Right lobe of liver (tissue), 6 donors: ENCODE measurements at regions not wholly inside any gene's neighbourhood (a gene's known extent, or its start where the extent isn't known, plus 50 kb on each side); places are given as distances from the start of the nearest gene placed in this dataset.
A peak's percentile ranks its signal among the peaks of the same experiment; 100 is the strongest.

ENCODE experiments used
- ATAC-seq, 4 donors: fragments of 200-7000 bp; cut with Tn5 transposase; one replicate each; pipeline ENCODE4 v1.9.1; 2020; ENCODE audit warnings: mild to moderate bottlenecking in 4 of 4, moderate library complexity in 4 of 4
- DNase-seq, 3 donors: peaks; one replicate each; pipeline ENCODE4 v3.0.0-alpha.2; 2020
- H3K27ac ChIP-seq, 3 donors: fragments of 200-600 bp; one replicate each; pipeline ENCODE4 v1.8.0; 2022
- H3K27me3 ChIP-seq, 2 donors: fragments of 200-600 bp; one replicate each; pipeline ENCODE4 v1.8.0; 2022
- H3K36me3 ChIP-seq, 4 donors: fragments of 200-600 bp; sonication (generic) in 1 of 4; one replicate each; pipeline versions ENCODE4 v1.5.1 to v1.8.0; 2017 to 2022; ENCODE audit warnings: control low read depth in 1 of 4
- H3K4me1 ChIP-seq, 4 donors: fragments of 200-600 bp; sonication (generic) in 1 of 4; one replicate each; pipeline versions ENCODE4 v1.5.1 to v1.8.0; 2017 to 2022; ENCODE audit warnings: control low read depth in 1 of 4
- H3K4me3 ChIP-seq, 3 donors: fragments of 200-600 bp; one replicate each; pipeline ENCODE4 v1.8.0; 2022
- H3K9me3 ChIP-seq, 4 donors: fragments of 200-600 bp; sonication (generic) in 1 of 4; one replicate each; pipeline versions ENCODE4 v1.5.1 to v1.8.0; 2017 to 2022; ENCODE audit warnings: control low read depth in 1 of 4
- POLR2A ChIP-seq: fragments of 450-650 bp; IDR thresholded peaks from one replicate; pipeline ENCODE4 v1.6.1; 2017; ENCODE audit warnings: antibody characterized with exemption, mild to moderate bottlenecking
- WGBS: methylation state at CpG from one replicate; pipeline ENCODE4 v1.1.6; 2018; ENCODE audit warnings: low coverage, low lambda C conversion rate; ENCODE audit not compliant: insufficient coverage; ENCODE audit errors: missing lambda C conversion rate; 5-methylcytosine and 5-hydroxymethylcytosine counted together
- intact Hi-C, 2 donors: fragments of 100-400 bp; cut with DNase I; formaldehyde crosslinking; loops; one replicate each; pipeline versions ENCODE4 v1.11.2 to v1.14.1; 2022
- TF ChIP-seq, protein P1 (sequence below), 4 donors: fragments of 200-600 bp in 3 of 4; fragments of 450-650 bp in 1 of 4; IDR thresholded peaks; one replicate each; pipeline versions ENCODE4 v1.5.1 to v1.8.0; 2016 to 2022; ENCODE audit warnings: antibody characterized with exemption in 4 of 4, mild to moderate bottlenecking in 2 of 4
- donor health status: DM: no; HTN: yes; CAD: no.
- donor health status: DM: no; HTN: no; CAD: no.
- donor health status: DM: no; HTN: no; CAD: no.
- donor health status: DM: no; HTN: yes; CAD: no.
- donor health status: DM: no; HTN: yes; CAD: no.

DNA sequence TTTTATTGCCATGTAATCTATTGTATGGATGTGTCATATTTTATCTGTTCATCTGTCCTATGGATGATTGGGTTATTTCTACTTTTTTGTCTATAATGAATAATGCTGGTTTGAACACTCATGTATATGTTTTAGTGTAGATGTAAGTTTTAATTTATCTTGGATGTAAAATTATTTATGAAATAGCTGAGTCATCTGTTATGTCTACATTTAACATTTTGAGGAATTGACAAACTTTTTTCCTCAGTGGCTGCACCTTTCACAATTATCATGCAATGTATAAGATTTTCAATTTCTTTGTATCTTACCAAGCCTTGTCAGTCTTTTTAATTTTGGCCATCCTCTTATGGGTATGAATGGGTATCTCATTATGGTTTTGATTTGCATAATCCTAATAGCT lies 666.4 kb downstream of the DIPK2A start:
- no peaks in the 10 kb centered on the region for H3K4me1 ChIP-seq
- ATAC-seq (no peak), DNase-seq (no peak)
- no peak overlapping the region for H3K27ac ChIP-seq
- no peaks in the 10 kb centered on the region for H3K27me3 ChIP-seq
- H3K4me3 ChIP-seq, result no peak overlapping the region
- H3K36me3 ChIP-seq, result no peaks in the 10 kb centered on the region
- TF ChIP-seq, protein P1, sequence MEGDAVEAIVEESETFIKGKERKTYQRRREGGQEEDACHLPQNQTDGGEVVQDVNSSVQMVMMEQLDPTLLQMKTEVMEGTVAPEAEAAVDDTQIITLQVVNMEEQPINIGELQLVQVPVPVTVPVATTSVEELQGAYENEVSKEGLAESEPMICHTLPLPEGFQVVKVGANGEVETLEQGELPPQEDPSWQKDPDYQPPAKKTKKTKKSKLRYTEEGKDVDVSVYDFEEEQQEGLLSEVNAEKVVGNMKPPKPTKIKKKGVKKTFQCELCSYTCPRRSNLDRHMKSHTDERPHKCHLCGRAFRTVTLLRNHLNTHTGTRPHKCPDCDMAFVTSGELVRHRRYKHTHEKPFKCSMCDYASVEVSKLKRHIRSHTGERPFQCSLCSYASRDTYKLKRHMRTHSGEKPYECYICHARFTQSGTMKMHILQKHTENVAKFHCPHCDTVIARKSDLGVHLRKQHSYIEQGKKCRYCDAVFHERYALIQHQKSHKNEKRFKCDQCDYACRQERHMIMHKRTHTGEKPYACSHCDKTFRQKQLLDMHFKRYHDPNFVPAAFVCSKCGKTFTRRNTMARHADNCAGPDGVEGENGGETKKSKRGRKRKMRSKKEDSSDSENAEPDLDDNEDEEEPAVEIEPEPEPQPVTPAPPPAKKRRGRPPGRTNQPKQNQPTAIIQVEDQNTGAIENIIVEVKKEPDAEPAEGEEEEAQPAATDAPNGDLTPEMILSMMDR (IDR thresholded peaks at IDR 0.05), result no peak
- TF ChIP-seq POLR2A, result no peak
- intact Hi-C loops, result no loop called here
- no peaks in the 10 kb centered on the region for H3K9me3 ChIP-seq

DNA sequence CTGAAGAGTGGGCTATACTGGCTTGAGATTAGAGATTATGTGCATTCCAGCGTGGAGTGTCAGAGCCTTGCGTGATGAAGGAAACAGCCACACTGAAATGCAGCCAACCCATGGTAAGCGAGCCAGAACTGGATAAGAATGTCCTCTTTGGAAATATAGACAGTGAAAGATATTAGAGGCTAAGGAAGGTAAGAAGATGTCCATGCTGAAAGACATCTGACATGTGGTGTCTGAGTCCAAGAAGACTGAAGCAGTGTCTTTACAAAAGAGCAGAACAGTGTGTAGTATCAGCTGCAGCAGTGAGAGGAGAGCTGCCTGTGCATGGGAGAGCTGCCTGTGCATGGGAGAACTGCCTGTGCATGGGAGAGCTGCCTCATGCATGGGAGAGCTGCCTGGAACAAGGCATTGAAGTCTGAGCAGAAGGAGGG lies 672.2 kb downstream of the DIPK2A start:
- WGBS, result 67% methylated on average over 3 of the region's 3 CpGs
- Histone ChIP-seq H3K4me3 (no peak overlapping the region), H3K27me3 (no peaks in the 10 kb centered on the region), H3K9me3 (no peaks in the 10 kb centered on the region), H3K27ac (no peak overlapping the region), H3K36me3 (no peaks in the 10 kb centered on the region), H3K4me1 (no peaks in the 10 kb centered on the region)
- TF ChIP-seq POLR2A, result no peak
- TF ChIP-seq, protein P1 (IDR thresholded peaks at IDR 0.05), result no peak
- intact Hi-C loops, result no loop called here
- ATAC-seq, result no peak
- no peak for DNase-seq

DNA sequence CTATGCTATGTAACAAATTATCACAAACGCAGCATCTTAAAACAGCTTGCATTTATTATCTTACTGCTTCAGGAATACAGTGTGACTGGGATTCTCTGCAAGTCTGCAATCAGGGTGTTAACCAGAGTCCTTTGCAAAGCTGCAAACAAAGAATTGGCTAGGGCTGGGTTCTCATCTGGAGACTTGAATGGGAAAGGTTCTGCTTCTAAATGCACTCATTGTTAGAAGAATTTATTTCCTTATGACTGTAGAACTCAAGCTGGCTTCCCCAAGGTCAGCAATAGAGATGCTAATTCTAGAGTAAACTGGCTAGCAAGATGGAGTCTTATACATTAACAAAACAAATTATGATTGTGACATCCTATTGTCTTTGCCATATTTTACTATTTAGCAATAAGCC lies 673.7 kb downstream of the DIPK2A start:
- ATAC-seq, result no peak
- 95% methylated on average over 1 of the region's 1 CpG for WGBS

DNA sequence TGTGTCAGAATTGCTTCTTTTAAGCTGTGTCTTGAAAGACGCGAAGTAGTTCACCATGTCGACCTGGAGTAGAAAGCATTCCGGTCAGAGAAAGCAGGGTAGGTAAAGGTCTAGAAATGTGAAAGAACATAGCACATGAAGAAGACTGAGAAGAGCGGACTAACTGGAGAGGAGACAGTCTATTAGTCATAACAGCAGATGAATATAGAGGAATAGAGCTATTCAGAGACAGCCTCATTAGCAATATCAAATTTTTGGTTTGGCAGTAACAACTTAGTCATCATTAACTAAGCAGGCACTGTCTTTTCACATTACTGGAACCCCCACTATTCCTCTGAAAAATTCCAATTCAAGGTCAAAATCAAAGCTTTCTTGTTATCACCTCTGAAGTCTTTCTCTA lies 678.8 kb downstream of the DIPK2A start:
- no peaks in the 10 kb centered on the region for H3K9me3 ChIP-seq
- H3K36me3 ChIP-seq, result no peaks in the 10 kb centered on the region
- TF ChIP-seq, protein P1 (IDR thresholded peaks at IDR 0.05), result no peak
- no peak for TF ChIP-seq POLR2A
- H3K27ac ChIP-seq, result no peak overlapping the region
- DNase-seq (no peak), ATAC-seq (no peak)
- 80% methylated on average over 5 of the region's 5 CpGs for WGBS
- intact Hi-C loops, result no loop called here
- no peak overlapping the region for H3K4me3 ChIP-seq
- no peaks in the 10 kb centered on the region for H3K4me1 ChIP-seq
- H3K27me3 ChIP-seq, result no peaks in the 10 kb centered on the region

More for the DNA sequence above, 673.7 kb downstream of the DIPK2A start:
- DNase-seq, result no peak
- no peak overlapping the region for H3K27ac ChIP-seq
- H3K36me3 ChIP-seq, result no peaks in the 10 kb centered on the region
- no peaks in the 10 kb centered on the region for H3K27me3 ChIP-seq
- TF ChIP-seq, protein P1 (IDR thresholded peaks at IDR 0.05), result no peak
- no peak for TF ChIP-seq POLR2A
- no peaks in the 10 kb centered on the region for H3K9me3 ChIP-seq
- no peaks in the 10 kb centered on the region for H3K4me1 ChIP-seq
- no peak overlapping the region for H3K4me3 ChIP-seq
- intact Hi-C loops, result no loop called here

DNA sequence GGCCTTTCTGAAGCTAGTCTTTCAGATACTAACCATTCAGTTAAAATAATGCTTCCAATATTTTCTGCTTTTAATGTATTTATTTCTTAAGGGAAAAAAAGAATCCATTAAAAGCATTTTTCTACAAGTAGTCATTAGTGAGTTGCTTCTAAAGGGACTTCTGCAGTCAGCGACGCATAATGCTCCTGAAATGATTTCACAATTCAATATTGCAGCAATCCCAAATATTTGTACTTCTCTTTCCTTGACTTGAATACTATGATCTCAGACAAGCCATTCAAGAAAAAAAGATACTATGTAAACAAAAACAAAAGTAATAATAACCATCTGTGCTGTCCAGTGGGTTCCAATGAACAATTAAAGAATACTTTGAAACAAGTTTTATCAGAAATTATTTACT lies 681.0 kb downstream of the DIPK2A start:
- TF ChIP-seq, protein P1 (IDR thresholded peaks at IDR 0.05), result no peak
- no peak for TF ChIP-seq POLR2A
- no peaks in the 10 kb centered on the region for H3K4me1 ChIP-seq
- DNase-seq (no peak), ATAC-seq (peak in 2 of 4 donors; percentile 35 to 61)
- no peak overlapping the region for H3K27ac ChIP-seq
- H3K27me3 ChIP-seq, result no peaks in the 10 kb centered on the region
- 16% methylated on average over 2 of the region's 2 CpGs for WGBS
- H3K4me3 ChIP-seq, result no peak overlapping the region
- no peaks in the 10 kb centered on the region for H3K36me3 ChIP-seq
- intact Hi-C loops, result no loop called here
- no peaks in the 10 kb centered on the region for H3K9me3 ChIP-seq
